GM12878 (cell line): ENCODE measurements at regions not wholly inside any gene's neighbourhood (a gene's known extent, or its start where the extent isn't known, plus 50 kb on each side); places are given as distances from the start of the nearest gene placed in this dataset.
A peak's percentile ranks its signal among the peaks of the same experiment; 100 is the strongest.

ENCODE experiments used
- ATAC-seq: fragments of 200-7000 bp; cut with Tn5 transposase; 3 replicates; pipeline ENCODE4 v1.9.1; 2020; ENCODE audit warnings: mild to moderate bottlenecking, moderate library complexity
- BruUV-seq: library from RNA; stranded (reverse); fragments of 400-500 nt; replicated peaks from 2 replicates; lab custom pipeline; 2021; lab: Mats Ljungman, UMichigan
- CTCF ChIA-PET: fragments of 300-600 bp; sonication (Branson Sonifier 250); formaldehyde crosslinking; extraction: SDS; loops from one replicate; lab custom pipeline; 2021; ENCODE audit warnings: inconsistent platforms; lab: Yijun Ruan, JAX
- POLR2A ChIA-PET: fragments of 350-600 bp; formaldehyde crosslinking; extraction: SDS; loops from one replicate; lab custom pipeline; 2021; ENCODE audit warnings: inconsistent platforms; lab: Charles Lee
- RAD21 ChIA-PET: fragments of 300-600 bp; sonication (Branson Sonifier 250); formaldehyde crosslinking; loops from one replicate; lab custom pipeline; 2023; ENCODE audit warnings: antibody characterized with exemption; ENCODE audit not compliant: unreplicated experiment; lab: Charles Lee
- SMC1A ChIA-PET: fragments of 300-600 bp; sonication (Branson Sonifier 250); formaldehyde crosslinking; loops from one replicate; lab custom pipeline; 2023; ENCODE audit not compliant: unreplicated experiment, uncharacterized antibody; lab: Charles Lee
- DNase-seq: peaks from one replicate; pipeline ENCODE4 v3.0.0-alpha.2; 2011; ENCODE audit warnings: low read depth, low spot score
- FAIRE-seq: peaks from 3 replicates; lab custom pipeline; 2011; peaks lifted over from hg19 to GRCh38; lab: Jason Lieb, UNC
- H2AFZ ChIP-seq: 2 replicates; pipeline ENCODE4 v1.6.0; 2011; ENCODE audit warnings: low read depth, low read length, control low read depth; ENCODE audit not compliant: control insufficient read depth
- H3K27ac ChIP-seq: 2 replicates; pipeline ENCODE4 v1.5.1; 2011; ENCODE audit warnings: control low read depth; ENCODE audit not compliant: control insufficient read depth, insufficient read depth
- H3K27me3 ChIP-seq, 2 experiments: replicated peaks in 1 of 2; 2 replicates each; pipeline versions ENCODE4 v1.6.0 to v1.6.1; 2011; ENCODE audit warnings: low read length in 1 of 2; ENCODE audit not compliant: control insufficient read depth in 2 of 2, insufficient read depth in 2 of 2
- H3K36me3 ChIP-seq, 2 experiments: 2 replicates each; pipeline ENCODE4 v1.5.1; 2011; ENCODE audit warnings: low read length in 1 of 2; ENCODE audit not compliant: control insufficient read depth in 2 of 2, insufficient read depth in 2 of 2
- H3K4me1 ChIP-seq: 2 replicates; pipeline ENCODE4 v1.6.1; 2011; ENCODE audit warnings: mild to moderate bottlenecking, low read length, moderate library complexity, mixed read lengths; ENCODE audit not compliant: control insufficient read depth, insufficient read depth
- H3K4me2 ChIP-seq: 2 replicates; pipeline ENCODE4 v1.6.0; 2011; ENCODE audit warnings: control low read depth; ENCODE audit not compliant: control insufficient read depth, insufficient read depth
- H3K4me3 ChIP-seq: fragments of 200-600 bp; sonication (generic); 2 replicates; pipeline ENCODE4 v1.5.1; 2016
- H3K79me2 ChIP-seq: 2 replicates; pipeline ENCODE4 v1.6.0; 2011; ENCODE audit warnings: low read length; ENCODE audit not compliant: control insufficient read depth, insufficient read depth
- H3K9ac ChIP-seq: 2 replicates; pipeline ENCODE4 v1.8.0; 2011; ENCODE audit warnings: low read length, control low read depth, mixed read lengths; ENCODE audit not compliant: control insufficient read depth, insufficient read depth
- H3K9me3 ChIP-seq: replicated peaks from 3 replicates; pipeline ENCODE4 v1.5.1; 2011; ENCODE audit warnings: mild to moderate bottlenecking, low read length; ENCODE audit not compliant: control insufficient read depth, insufficient read depth
- H4K20me1 ChIP-seq: 2 replicates; pipeline ENCODE4 v1.6.0; 2011; ENCODE audit not compliant: control insufficient read depth, insufficient read depth
- BMI1 ChIP-seq: fragments of 450-650 bp; IDR thresholded peaks from 2 replicates; pipeline ENCODE4 v1.6.1; 2016; ENCODE audit warnings: mild to moderate bottlenecking, moderate library complexity, borderline replicate concordance
- CBFB ChIP-seq: IDR thresholded peaks from 2 replicates; pipeline ENCODE4 v1.6.1; 2016; ENCODE audit warnings: antibody characterized with exemption, low read depth
- CREB1 ChIP-seq: IDR thresholded peaks from 2 replicates; pipeline ENCODE4 v1.6.1; 2012; ENCODE audit warnings: low read depth, mild to moderate bottlenecking, inconsistent platforms
- DPF2 ChIP-seq: fragments of 450-650 bp; IDR thresholded peaks from 2 replicates; pipeline ENCODE4 v1.6.1; 2017; ENCODE audit warnings: mild to moderate bottlenecking
- EP300 ChIP-seq, 2 experiments: fragments of 150-350 bp in 1 of 2; IDR thresholded peaks; 2 replicates each; pipeline ENCODE4 v1.6.1; 2011 to 2012; ENCODE audit warnings: low read depth in 2 of 2, low read length in 2 of 2, borderline replicate concordance in 1 of 2, improper control_type of control experiment in 1 of 2, inconsistent platforms in 1 of 2; ENCODE audit not compliant: control insufficient read depth in 1 of 2
- ETV6 ChIP-seq, 2 experiments: fragments of 450-650 bp in 1 of 2; IDR thresholded peaks in 1 of 2; conservative IDR thresholded peaks in 1 of 2; 2 replicates each; pipeline ENCODE4 v1.6.1; 2014; ENCODE audit warnings: antibody characterized with exemption in 1 of 2, borderline replicate concordance in 1 of 2, low read depth in 1 of 2, mild to moderate bottlenecking in 1 of 2, moderate library complexity in 1 of 2
- FOXK2 ChIP-seq: fragments of 450-650 bp; IDR thresholded peaks from 2 replicates; pipeline ENCODE4 v1.6.1; 2017; ENCODE audit warnings: mild to moderate bottlenecking, moderate library complexity
- GABPA ChIP-seq: IDR thresholded peaks from 2 replicates; pipeline ENCODE4 v1.6.1; 2014; ENCODE audit warnings: antibody characterized with exemption, low read depth, mild to moderate bottlenecking, inconsistent platforms
- JUNB ChIP-seq: IDR thresholded peaks from 2 replicates; pipeline ENCODE4 v1.6.1; 2016; ENCODE audit warnings: antibody characterized with exemption, mild to moderate bottlenecking
- KAT2A ChIP-seq: conservative IDR thresholded peaks from 2 replicates; pipeline ENCODE4 v1.6.1; 2011; ENCODE audit warnings: low read depth, low read length; ENCODE audit not compliant: control insufficient read depth
- KDM1A ChIP-seq: fragments of 200-600 bp; sonication (generic); IDR thresholded peaks from 2 replicates; pipeline ENCODE4 v1.6.1; 2016; ENCODE audit warnings: borderline replicate concordance
- NBN ChIP-seq: fragments of 450-650 bp; IDR thresholded peaks from 2 replicates; pipeline ENCODE4 v1.6.1; 2016
- NFIC ChIP-seq: IDR thresholded peaks from 2 replicates; pipeline ENCODE4 v1.6.1; 2012; ENCODE audit warnings: low read depth, mild to moderate bottlenecking, inconsistent platforms, low read length, moderate library complexity
- PML ChIP-seq: IDR thresholded peaks from 2 replicates; pipeline ENCODE4 v1.6.1; 2012; ENCODE audit warnings: low read length, inconsistent platforms
- POLR2A ChIP-seq: IDR thresholded peaks from 2 replicates; pipeline ENCODE4 v1.6.1; 2011; ENCODE audit warnings: low read depth, mild to moderate bottlenecking, low read length
- RUNX3 ChIP-seq: IDR thresholded peaks from 2 replicates; pipeline ENCODE4 v1.6.1; 2012; ENCODE audit warnings: low read length, inconsistent platforms
- SMARCA5 ChIP-seq: fragments of 450-650 bp; IDR thresholded peaks from 2 replicates; pipeline ENCODE4 v1.6.1; 2017; ENCODE audit warnings: mild to moderate bottlenecking
- TCF3 ChIP-seq: IDR thresholded peaks from 2 replicates; pipeline ENCODE4 v1.6.1; 2012; ENCODE audit warnings: low read depth, mild to moderate bottlenecking, low read length, borderline replicate concordance; ENCODE audit not compliant: insufficient read depth
- ZNF217 ChIP-seq: fragments of 450-650 bp; IDR thresholded peaks from 2 replicates; pipeline ENCODE4 v1.6.1; 2017; ENCODE audit warnings: antibody characterized with exemption, mild to moderate bottlenecking
- ZSCAN29 ChIP-seq: fragments of 450-650 bp; IDR thresholded peaks from 2 replicates; pipeline ENCODE4 v1.6.1; 2017; ENCODE audit warnings: mild to moderate bottlenecking, moderate library complexity
- WGBS: methylation state at CpG from one replicate; pipeline ENCODE4 v1.1.6; 2016; ENCODE audit warnings: low lambda C conversion rate; ENCODE audit not compliant: insufficient replicate concordance, insufficient coverage; ENCODE audit errors: missing lambda C conversion rate; 5-methylcytosine and 5-hydroxymethylcytosine counted together
- in situ Hi-C: fragments of 300-500 bp; cut with MboI; formaldehyde crosslinking; loops from 9 replicates; pipeline ENCODE4 v1.14.3; 2018; ENCODE audit warnings: mixed read lengths
- intact Hi-C: fragments of 100-400 bp; cut with micrococcal nuclease; formaldehyde crosslinking; loops from one replicate; pipeline ENCODE4 v1.14.2; 2022; ENCODE audit not compliant: unreplicated experiment
- TF ChIP-seq, protein P1 (sequence below): fragments of 450-650 bp; IDR thresholded peaks from 2 replicates; pipeline ENCODE4 v1.6.1; 2017; ENCODE audit warnings: mild to moderate bottlenecking

DNA sequence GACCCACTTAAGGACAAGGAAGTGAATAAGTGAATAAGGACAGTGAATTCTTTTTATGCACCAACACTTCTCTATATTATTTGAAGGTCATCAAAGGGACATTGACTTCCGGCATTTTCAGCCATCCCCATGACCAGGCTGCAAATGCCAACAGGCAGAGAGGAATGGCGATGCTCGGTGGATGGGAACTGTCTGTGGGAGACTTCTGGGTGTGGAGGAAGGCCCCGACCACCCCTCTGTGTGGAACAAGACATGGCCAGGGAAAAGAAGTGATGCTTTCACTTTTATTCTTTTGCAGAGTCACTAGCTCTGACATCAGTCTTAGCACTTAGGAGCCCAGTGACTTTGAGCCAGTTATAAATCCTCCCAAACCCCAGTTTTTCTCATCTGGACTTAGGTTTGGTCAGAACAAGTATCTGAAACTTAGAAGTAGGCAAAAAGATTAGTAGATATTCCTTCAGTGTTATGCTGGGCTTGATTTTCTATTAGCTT, 84.5 kb downstream of the KBTBD8 start:
- H3K4me2 ChIP-seq: no peak overlapping the region
- ChIA-PET POLR2A (no interaction called here), SMC1A (no interaction called here), RAD21 (no interaction called here), CTCF (no interaction called here)
- BruUV-seq: no TSS peak
- DNase-seq (no peak), ATAC-seq (no peak), FAIRE-seq (no peak)
- intact Hi-C loops: no loop called here
- H3K27me3 ChIP-seq: no peaks in the 10 kb centered on the region
- 79% methylated on average over 4 of the region's 4 CpGs for WGBS
- H3K4me3 ChIP-seq: no peak overlapping the region
- no peaks in the 10 kb centered on the region for H3K36me3 ChIP-seq
- no peak overlapping the region; the same call in 1 of the 2 replicates for H2AFZ ChIP-seq
- H3K9ac ChIP-seq: no peak overlapping the region
- no peaks in the 10 kb centered on the region for H3K79me2 ChIP-seq
- H4K20me1 ChIP-seq: no peaks in the 10 kb centered on the region
- H3K4me1 ChIP-seq: no peaks in the 10 kb centered on the region
- TF ChIP-seq JUNB (no peak), ZNF217 (no peak), FOXK2 (no peak), EP300 (IDR thresholded peaks at IDR 0.05; ENCODE audit: borderline replicate concordance in 1 of 2, control insufficient read depth in 1 of 2, low read depth in 2 of 2, low read length in 2 of 2) (no peak), KAT2A (no peak), TCF3 (no peak)
- H3K27ac ChIP-seq: no peak overlapping the region
- in situ Hi-C loops: no loop called here
- H3K9me3 ChIP-seq: peaks cover 2% of the 10 kb centered on the region; the same call in 2 of the 3 replicates

DNA sequence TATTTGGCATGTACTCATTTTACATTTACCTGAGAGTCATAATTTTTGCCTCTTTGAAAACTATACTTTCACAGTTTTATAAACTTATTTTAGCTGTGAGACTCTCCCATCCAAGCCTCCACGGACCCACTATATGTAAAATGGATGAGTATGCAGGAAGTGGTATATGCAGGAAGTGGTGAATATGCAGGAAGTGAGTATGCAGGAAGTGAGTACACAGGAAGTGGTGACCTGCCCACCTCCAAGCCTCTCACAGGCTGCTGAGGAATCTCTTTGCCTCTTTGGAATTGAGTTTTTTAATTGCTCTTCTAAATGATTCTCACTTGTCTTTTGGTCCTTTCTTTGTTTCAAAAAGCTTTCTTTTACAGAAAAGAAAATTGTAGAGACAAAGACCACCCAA, 85.2 kb downstream of the KBTBD8 start:
- Histone ChIP-seq H3K4me1 (no peaks in the 10 kb centered on the region), H3K9me3 (peaks cover 2% of the 10 kb centered on the region; the same call in 2 of the 3 replicates), H3K4me3 (no peak overlapping the region), H4K20me1 (no peaks in the 10 kb centered on the region), H3K4me2 (no peak overlapping the region), H3K27ac (no peak overlapping the region), H3K9ac (no peak overlapping the region), H3K36me3 (no peaks in the 10 kb centered on the region), H2AFZ (no peak overlapping the region), H3K27me3 (no peaks in the 10 kb centered on the region), H3K79me2 (no peaks in the 10 kb centered on the region)
- peak; percentile 67 for ATAC-seq
- in situ Hi-C loops (no loop called here), intact Hi-C loops (no loop called here)
- SMC1A ChIA-PET: no interaction called here
- CTCF ChIA-PET: interaction anchor here (0.7 to 1.3 kb wide), 2 partner anchors 31 to 111 kb away, joined by 3 read pairs; no protein-coding TSS in a partner anchor
- DNase-seq: peak; percentile 7
- RAD21 ChIA-PET: no interaction called here
- FAIRE-seq: no peak
- no TSS peak for BruUV-seq
- WGBS: 0% methylated on average over 1 of the region's 1 CpG
- POLR2A ChIA-PET: no interaction called here
- TF ChIP-seq TCF3 (no peak), GABPA (peak; percentile 77), SMARCA5 (no peak), RUNX3 (peak; percentile 55), NFIC (no peak), CREB1 (no peak), ZSCAN29 (no peak), BMI1 (no peak), CBFB (no peak), NBN (no peak), ETV6 (conservative IDR thresholded peaks at IDR 0.05 in 1 of 2, IDR thresholded peaks at IDR 0.05 in 1 of 2; ENCODE audit: borderline replicate concordance in 1 of 2, low read depth in 1 of 2) (peak in 1 of 2 experiments; percentile 81; a peak in 2 of 4 replicates), PML (no peak), POLR2A (no peak), KDM1A (no peak), DPF2 (no peak)
- TF ChIP-seq, protein P1, sequence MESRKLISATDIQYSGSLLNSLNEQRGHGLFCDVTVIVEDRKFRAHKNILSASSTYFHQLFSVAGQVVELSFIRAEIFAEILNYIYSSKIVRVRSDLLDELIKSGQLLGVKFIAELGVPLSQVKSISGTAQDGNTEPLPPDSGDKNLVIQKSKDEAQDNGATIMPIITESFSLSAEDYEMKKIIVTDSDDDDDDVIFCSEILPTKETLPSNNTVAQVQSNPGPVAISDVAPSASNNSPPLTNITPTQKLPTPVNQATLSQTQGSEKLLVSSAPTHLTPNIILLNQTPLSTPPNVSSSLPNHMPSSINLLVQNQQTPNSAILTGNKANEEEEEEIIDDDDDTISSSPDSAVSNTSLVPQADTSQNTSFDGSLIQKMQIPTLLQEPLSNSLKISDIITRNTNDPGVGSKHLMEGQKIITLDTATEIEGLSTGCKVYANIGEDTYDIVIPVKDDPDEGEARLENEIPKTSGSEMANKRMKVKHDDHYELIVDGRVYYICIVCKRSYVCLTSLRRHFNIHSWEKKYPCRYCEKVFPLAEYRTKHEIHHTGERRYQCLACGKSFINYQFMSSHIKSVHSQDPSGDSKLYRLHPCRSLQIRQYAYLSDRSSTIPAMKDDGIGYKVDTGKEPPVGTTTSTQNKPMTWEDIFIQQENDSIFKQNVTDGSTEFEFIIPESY: no peak
